ENCODE measurements at regions not wholly inside any gene's neighbourhood (a gene's known extent, or its start where the extent isn't known, plus 50 kb on each side); places are given as distances from the start of the nearest gene placed in this dataset.

DNA sequence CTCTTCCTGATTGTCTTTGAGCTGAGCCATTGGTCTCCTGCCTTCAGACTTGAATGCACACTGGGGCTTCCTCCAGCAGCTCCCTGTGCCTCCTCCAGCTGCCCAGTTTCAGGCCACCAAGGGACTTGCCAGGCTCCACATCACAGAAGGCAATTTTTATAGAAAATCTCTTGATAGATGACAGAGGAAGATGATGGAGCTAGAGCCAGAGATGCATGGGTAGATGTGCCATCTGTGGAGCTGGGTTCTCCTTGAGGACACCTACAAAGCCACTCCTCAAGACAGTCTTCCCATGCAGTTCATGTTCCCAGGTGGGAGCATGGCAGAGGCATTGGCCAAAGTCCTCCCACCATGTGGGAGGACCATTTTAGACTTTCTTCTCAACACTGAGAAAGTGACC is 239.6 kb upstream of the IRX1 start:
- H3K27ac ChIP-seq, result no peak overlapping the region
- H3K36me3 ChIP-seq, result no peaks in the 10 kb centered on the region
- H3K4me1 ChIP-seq (replicated peaks), result no peaks in the 10 kb centered on the region
- H3K4me3 ChIP-seq, result no peak overlapping the region
- peaks cover 36% of the 10 kb centered on the region for H3K9me3 ChIP-seq (replicated peaks)
- H3K27me3 ChIP-seq (replicated peaks), result no peaks in the 10 kb centered on the region
- peak in 1 of 2 experiments; percentile 22 for DNase-seq (ENCODE audit: low read depth in 1 of 2, low spot score in 2 of 2)

DNA sequence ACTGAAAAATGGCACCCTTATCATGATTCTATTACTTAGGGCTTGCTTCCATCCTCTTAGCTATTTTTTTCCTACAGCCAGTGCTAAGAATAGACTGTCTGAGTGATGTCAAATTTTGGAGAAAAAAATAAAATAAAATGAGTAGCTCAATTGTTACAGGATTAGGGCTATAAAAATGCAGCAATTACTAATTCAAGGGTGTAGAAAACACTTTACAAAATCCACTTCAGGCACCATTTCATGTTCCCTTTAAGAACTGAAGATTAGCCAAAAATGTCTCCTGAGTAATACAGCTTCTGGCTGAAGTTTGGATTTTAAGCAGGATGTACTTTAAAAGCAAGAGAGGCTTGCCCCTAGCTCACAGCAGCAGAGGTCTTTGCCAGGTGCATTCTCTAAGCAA is 240.5 kb upstream of the IRX1 start:
- H3K36me3 ChIP-seq, result no peaks in the 10 kb centered on the region
- no peak overlapping the region for H3K4me3 ChIP-seq
- peaks cover 28% of the 10 kb centered on the region for H3K9me3 ChIP-seq (replicated peaks)
- no peak overlapping the region for H3K27ac ChIP-seq
- DNase-seq (ENCODE audit: low read depth in 1 of 2, low spot score in 2 of 2), result no peak
- H3K27me3 ChIP-seq (replicated peaks), result no peaks in the 10 kb centered on the region
- no peaks in the 10 kb centered on the region for H3K4me1 ChIP-seq (replicated peaks)

DNA sequence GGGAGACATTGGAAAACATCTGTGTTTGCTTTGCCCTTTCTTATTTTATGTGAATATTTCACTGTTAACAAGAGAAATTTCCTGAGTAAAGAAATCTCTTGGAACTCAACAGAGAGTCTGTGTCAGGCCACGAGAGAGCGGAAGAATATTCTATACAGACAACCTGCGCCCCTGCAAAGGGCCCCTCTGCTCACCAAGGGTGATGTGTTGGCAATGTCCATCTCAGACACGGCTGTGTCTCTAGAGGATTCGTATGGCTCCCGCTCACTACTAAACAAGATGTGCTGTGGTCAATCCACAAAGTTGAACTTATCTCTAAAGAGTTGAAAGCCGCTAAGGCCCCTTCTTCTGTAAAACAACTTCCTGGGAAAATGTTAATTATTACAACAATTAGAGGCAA is 241.0 kb upstream of the IRX1 start:
- Histone ChIP-seq H3K27me3 (replicated peaks) (no peaks in the 10 kb centered on the region), H3K9me3 (replicated peaks) (peaks cover 23% of the 10 kb centered on the region), H3K4me1 (replicated peaks) (no peaks in the 10 kb centered on the region), H3K36me3 (no peaks in the 10 kb centered on the region), H3K27ac (no peak overlapping the region), H3K4me3 (no peak overlapping the region)
- DNase-seq (ENCODE audit: low read depth in 1 of 2, low spot score in 2 of 2), result no peak

DNA sequence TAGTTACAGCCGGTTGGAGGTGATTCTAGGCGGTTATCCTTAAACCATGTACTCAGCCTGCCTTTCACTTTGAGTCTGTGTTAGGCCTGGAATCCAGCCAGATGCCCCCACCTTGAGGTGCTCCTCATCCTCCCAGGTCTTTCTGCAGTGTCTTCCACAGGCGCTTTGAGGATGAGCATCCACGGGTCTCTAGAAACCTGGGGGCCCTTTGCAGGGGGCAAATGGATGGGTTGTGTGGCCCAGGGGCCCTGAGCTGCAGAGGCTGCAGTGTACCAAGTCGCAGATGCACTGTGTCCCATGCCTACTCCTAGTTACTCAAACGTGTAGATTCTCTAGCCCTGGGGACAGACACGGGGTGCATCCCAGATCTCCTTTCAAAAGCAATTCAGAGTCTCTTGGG is 242.1 kb upstream of the IRX1 start:
- H3K9me3 ChIP-seq (replicated peaks), result peaks cover 27% of the 10 kb centered on the region
- H3K27ac ChIP-seq, result no peak overlapping the region
- H3K4me3 ChIP-seq, result no peak overlapping the region
- H3K36me3 ChIP-seq, result no peaks in the 10 kb centered on the region
- DNase-seq (ENCODE audit: low read depth in 1 of 2, low spot score in 2 of 2), result peak in 1 of 2 experiments; percentile 36
- H3K27me3 ChIP-seq (replicated peaks), result no peaks in the 10 kb centered on the region
- no peaks in the 10 kb centered on the region for H3K4me1 ChIP-seq (replicated peaks)

DNA sequence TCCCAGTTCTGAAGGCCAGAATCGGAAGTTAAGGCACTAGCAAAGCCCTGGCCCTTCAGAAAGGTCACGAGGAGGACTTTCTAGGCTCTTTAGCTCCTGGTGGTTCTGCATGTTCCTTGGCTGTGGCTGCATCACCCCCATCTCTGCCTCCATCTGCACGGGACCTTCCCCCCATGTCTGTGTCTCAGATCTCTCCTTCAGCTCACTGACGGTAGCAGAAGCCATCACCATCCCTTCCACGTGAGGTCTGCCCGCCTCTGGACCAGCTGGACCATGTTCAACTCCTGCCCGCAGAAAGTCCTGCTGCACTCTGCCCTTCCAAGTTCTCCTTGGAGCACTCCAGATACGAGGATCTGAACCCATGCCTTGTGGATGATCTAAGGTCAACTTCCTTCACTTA is 242.9 kb upstream of the IRX1 start:
- peaks cover 31% of the 10 kb centered on the region for H3K9me3 ChIP-seq (replicated peaks)
- no peaks in the 10 kb centered on the region for H3K27me3 ChIP-seq (replicated peaks)
- peak in 1 of 2 experiments; percentile 31 for DNase-seq (ENCODE audit: low read depth in 1 of 2, low spot score in 2 of 2)
- no peak overlapping the region for H3K4me3 ChIP-seq
- no peaks in the 10 kb centered on the region for H3K4me1 ChIP-seq (replicated peaks)
- H3K27ac ChIP-seq, result no peak overlapping the region
- no peaks in the 10 kb centered on the region for H3K36me3 ChIP-seq

DNA sequence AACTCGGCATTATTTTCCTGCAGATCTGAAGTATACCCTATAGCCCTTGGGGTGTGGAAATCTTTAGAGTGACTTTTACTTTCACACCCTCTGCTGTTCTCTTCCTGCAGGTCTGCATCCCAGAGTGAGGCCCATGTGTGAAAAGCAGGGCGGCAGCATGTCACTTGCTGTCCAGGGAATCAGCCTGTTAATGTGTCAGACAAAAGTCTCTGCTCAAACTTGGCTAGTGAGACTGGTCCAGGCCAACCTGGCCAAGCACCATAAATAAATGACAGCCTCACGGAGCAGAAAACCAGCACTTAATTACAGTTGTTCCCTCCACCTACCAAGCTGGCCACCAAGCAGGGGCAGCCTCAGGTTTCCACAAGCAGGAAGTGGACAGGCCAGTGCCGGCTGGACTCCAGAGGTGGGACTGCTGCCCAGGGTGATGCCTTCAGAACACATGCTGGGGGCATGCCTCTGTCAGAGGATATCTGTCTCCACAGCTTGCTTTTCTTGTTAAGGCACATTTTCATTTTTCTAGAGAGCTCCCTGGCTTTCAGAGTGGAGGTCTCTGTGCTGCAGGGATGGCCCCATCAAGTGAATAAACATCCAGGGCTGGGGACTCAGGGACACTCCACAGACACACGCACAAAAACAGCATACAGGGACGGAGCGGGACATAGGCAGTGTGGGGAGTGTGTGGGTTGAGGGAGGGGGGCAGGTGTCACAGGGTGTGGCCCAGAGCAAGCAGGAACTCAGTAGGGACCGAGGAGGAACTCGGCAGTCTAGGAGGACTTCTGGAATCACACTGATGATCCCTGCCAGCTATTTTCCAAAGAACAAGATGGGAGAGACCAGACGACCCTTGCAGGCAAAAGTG is 243.8 kb upstream of the IRX1 start:
- peaks cover 28% of the 10 kb centered on the region for H3K9me3 ChIP-seq (replicated peaks)
- no peak overlapping the region for H3K4me3 ChIP-seq
- peak in 1 of 2 experiments; percentile 31 for DNase-seq (ENCODE audit: low read depth in 1 of 2, low spot score in 2 of 2)

DNA sequence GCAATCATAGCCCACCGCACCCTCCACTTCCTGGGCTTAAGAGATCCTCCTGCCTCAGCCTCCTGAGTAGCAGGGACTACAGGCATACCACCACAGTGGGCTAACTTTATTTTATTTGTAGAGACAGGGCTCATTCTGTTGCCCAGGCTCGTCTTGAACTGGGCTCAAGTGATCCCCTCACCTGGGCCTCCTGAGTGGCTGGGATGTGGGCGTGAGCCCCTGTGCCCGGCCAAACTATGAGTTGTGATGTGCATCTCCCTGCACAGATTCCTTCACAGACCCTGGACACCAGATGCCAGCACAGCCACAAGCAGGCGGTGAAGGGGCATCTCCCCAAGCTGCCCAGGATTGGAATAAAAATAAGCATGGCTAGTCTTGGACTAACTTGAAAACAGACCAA is 244.9 kb upstream of the IRX1 start:
- H3K27ac ChIP-seq, result no peak overlapping the region
- H3K4me1 ChIP-seq (replicated peaks), result no peaks in the 10 kb centered on the region
- no peaks in the 10 kb centered on the region for H3K27me3 ChIP-seq (replicated peaks)
- H3K9me3 ChIP-seq (replicated peaks), result peaks cover 33% of the 10 kb centered on the region
- H3K4me3 ChIP-seq, result no peak overlapping the region
- no peaks in the 10 kb centered on the region for H3K36me3 ChIP-seq
- peak in 1 of 2 experiments; percentile 28 for DNase-seq (ENCODE audit: low read depth in 1 of 2, low spot score in 2 of 2)

More for the DNA sequence above, 243.8 kb upstream of the IRX1 start:
- Histone ChIP-seq H3K27ac (no peak overlapping the region), H3K4me1 (replicated peaks) (no peaks in the 10 kb centered on the region), H3K27me3 (replicated peaks) (no peaks in the 10 kb centered on the region), H3K36me3 (no peaks in the 10 kb centered on the region)

DNA sequence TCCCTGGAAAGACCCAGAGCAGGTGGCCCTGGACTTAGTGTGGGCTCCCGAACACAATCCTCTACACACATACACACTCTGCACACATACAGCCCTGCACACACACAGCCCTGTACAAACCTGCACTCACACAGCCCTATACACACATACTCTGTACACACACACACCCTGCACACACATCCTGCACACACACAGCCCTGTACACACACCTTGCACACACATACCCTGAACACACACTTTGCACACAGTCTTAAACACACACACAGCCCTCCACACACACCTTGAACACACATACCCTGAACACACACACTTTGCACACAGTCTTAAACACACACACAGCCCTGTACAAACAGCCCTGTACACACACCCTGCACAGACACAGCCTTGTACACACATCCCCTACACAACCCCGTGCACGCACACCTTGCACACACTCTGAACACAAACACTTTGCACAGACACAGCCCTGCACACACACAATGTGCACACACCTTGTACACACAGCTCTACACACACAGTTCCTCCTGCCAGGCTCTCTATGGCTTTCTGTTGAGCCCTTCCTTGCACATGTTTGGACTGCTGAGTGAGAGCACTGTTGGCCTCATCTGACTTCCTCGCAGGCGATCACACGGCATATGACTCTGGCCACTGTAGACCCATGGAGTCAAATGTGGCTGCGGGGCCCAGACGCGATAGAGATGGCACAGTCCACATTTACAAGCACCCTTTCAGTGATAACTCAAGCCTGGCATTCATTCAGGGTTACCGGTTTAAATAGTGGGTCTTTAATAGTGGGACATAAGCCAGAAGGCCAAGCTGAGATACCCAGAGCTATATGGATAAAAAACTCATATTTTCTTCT is 245.7 kb upstream of the IRX1 start:
- H3K9me3 ChIP-seq (replicated peaks), result peaks cover 33% of the 10 kb centered on the region
- H3K36me3 ChIP-seq, result no peaks in the 10 kb centered on the region
- no peaks in the 10 kb centered on the region for H3K27me3 ChIP-seq (replicated peaks)
- no peaks in the 10 kb centered on the region for H3K4me1 ChIP-seq (replicated peaks)
- no peak overlapping the region for H3K4me3 ChIP-seq
- no peak overlapping the region for H3K27ac ChIP-seq
- peak in 1 of 2 experiments; percentile 22 for DNase-seq (ENCODE audit: low read depth in 1 of 2, low spot score in 2 of 2)

DNA sequence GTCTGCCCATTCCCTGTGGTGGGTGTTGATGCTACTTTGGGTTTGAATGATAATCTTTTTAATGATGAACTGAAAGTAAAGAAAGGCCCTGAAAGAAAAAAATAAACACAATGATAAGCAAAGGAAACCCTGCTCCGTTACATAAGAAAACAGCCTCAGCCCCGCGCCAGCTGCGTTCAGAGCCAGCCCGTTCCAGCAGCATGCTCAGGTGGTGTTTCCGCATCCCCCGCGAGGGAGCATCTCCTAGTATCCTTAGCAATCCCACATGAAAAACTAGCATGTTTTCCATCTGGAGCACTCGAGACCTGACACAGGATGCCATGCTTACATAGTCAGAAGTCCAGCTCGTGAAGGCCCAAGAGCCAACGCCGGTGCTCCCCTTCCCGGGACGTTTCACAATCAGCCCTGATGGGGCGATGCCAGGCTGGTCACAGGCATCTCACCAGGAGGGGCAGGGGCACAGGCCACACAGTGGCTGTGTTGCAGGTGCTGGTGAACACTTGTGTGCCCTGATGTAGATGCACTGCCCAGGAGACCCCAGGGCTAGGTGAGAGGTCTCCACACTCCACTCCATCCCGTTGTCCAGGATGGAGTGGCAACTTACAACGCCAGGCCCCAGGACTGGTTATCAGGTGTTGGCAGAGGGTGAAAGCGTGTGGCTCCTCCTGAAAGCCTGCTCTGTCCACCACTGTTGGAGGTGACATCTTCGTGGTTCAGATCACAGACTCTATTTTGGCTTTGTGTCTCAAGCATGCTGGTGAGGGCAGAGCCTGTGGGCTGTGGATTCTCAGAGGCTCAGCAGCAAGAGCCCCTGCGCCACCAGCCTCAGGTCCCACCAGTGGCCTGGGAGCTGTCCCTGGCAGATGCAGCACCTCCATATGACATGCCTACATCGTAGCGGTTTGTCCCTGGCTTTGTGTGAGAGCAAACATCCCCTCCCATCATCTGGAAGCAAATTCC is 246.8 kb upstream of the IRX1 start:
- H3K27ac ChIP-seq, result no peak overlapping the region
- no peaks in the 10 kb centered on the region for H3K36me3 ChIP-seq
- H3K4me1 ChIP-seq (replicated peaks), result no peaks in the 10 kb centered on the region
- H3K9me3 ChIP-seq (replicated peaks), result peaks cover 35% of the 10 kb centered on the region
- H3K4me3 ChIP-seq, result no peak overlapping the region
- no peaks in the 10 kb centered on the region for H3K27me3 ChIP-seq (replicated peaks)
- peak in 1 of 2 experiments; percentile 43 for DNase-seq (ENCODE audit: low read depth in 1 of 2, low spot score in 2 of 2)

DNA sequence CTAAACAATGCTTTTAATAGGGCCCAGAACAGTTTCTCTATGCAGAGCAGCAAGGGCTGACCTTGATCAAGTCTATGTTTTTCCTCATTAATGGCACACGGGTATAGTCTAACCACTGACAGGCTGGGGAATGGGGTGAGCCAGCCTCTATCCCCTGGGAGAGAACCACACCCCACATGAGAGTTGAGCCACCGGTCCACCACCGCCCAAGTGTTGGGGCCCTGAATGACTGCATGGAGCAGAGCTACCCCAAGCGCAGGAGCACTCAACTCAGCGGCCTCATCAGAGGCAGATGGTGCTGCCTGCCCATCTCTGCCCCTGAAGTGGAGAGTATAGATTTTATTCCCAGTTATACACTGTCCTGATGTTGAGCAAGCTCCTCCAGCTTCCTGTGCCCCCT is 247.9 kb upstream of the IRX1 start:
- Histone ChIP-seq H3K27me3 (replicated peaks) (no peaks in the 10 kb centered on the region), H3K4me3 (no peak overlapping the region), H3K9me3 (replicated peaks) (peaks cover 33% of the 10 kb centered on the region), H3K36me3 (no peaks in the 10 kb centered on the region), H3K27ac (no peak overlapping the region), H3K4me1 (replicated peaks) (no peaks in the 10 kb centered on the region)
- peak in 1 of 2 experiments; percentile 19 for DNase-seq (ENCODE audit: low read depth in 1 of 2, low spot score in 2 of 2)

DNA sequence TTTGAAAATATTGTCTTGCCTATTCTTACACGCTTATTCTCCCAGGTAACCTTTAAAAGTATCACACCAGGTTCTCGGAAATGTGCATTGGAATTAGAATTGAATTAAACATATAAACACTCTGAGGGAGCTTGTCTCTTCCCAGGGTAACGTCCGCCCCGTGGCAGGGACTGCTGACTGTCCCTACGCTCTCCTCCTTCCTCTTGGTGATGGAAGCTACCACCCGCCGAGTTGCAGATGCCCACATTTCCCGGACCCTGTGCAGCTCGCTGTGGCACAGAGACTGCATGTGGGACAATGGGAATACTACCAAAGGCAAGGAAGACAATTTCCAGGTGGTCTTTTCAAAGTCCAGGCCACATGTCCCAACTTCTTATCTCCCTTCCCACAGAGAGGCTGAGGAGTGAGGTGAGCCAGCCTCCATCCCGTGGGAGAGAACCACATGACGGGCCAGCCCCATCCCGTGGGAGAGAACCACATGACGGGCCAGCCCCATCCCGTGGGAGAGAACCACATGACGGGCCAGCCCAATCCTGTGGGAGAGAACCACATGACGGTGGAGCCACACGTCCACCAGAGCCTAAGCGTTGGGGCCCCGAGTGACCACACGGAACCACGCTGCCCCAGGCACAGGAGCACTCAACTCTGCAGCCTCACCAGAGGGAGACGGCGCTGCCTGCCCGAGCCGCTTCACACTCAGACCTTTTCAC is 249.4 kb upstream of the IRX1 start:
- H3K27ac ChIP-seq, result no peak overlapping the region
- no peaks in the 10 kb centered on the region for H3K4me1 ChIP-seq (replicated peaks)
- no peak overlapping the region for H3K4me3 ChIP-seq
- no peaks in the 10 kb centered on the region for H3K36me3 ChIP-seq
- H3K9me3 ChIP-seq (replicated peaks), result peaks cover 33% of the 10 kb centered on the region
- H3K27me3 ChIP-seq (replicated peaks), result no peaks in the 10 kb centered on the region
- DNase-seq (ENCODE audit: low read depth in 1 of 2, low spot score in 2 of 2), result peak in 1 of 2 experiments; percentile 34

DNA sequence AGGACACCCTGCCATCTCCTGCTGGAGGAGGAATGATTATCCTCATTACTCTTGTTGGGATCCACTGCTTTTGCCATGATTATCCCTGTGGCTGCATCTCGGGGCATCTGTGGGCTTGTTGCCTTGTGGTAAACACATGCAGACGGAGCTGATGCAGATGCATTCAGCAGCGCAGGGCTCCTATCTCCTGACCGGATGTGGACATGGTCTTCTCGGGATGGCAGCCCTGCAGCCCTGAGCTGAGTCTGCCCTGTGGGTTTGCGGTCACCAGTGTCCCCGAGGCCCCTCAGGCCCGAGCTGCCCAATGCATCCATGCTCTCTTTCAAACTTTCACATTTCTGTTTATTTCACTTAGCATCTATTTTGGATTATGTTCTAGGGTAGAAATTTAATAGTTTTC is 250.4 kb upstream of the IRX1 start:
- H3K9me3 ChIP-seq (replicated peaks), result peaks cover 33% of the 10 kb centered on the region
- no peak overlapping the region for H3K4me3 ChIP-seq
- DNase-seq (ENCODE audit: low read depth in 1 of 2, low spot score in 2 of 2), result peak in 1 of 2 experiments; percentile 36
- no peaks in the 10 kb centered on the region for H3K27me3 ChIP-seq (replicated peaks)
- no peaks in the 10 kb centered on the region for H3K4me1 ChIP-seq (replicated peaks)
- no peak overlapping the region for H3K27ac ChIP-seq
- H3K36me3 ChIP-seq, result no peaks in the 10 kb centered on the region

DNA sequence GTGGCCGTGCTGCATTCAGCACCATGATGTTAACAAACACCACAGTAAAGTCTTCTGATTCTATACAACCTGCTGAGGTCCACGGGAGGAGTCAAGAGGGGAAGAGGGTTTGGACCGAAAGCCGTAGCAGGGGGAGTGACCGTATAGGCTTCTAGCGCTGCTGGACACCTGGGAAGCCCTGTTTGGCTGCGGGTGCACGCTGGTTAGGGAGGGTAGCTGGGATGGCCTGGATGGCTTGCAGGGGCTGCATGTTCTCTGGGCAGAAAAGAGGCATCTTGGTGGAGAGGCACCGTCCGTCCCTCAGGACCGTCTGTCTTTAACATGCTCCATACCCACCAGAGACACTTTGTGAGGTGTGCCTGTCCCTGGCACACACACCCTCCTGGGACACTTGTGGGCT is 251.0 kb upstream of the IRX1 start:
- no peak for DNase-seq (ENCODE audit: low read depth in 1 of 2, low spot score in 2 of 2)
- H3K9me3 ChIP-seq (replicated peaks), result peaks cover 33% of the 10 kb centered on the region

More for the DNA sequence above, 251.0 kb upstream of the IRX1 start:
- Histone ChIP-seq H3K27me3 (replicated peaks) (no peaks in the 10 kb centered on the region), H3K36me3 (no peaks in the 10 kb centered on the region), H3K27ac (no peak overlapping the region), H3K4me1 (replicated peaks) (no peaks in the 10 kb centered on the region), H3K4me3 (no peak overlapping the region)
